ENCODE measurements at regions not wholly inside any gene's neighbourhood (a gene's known extent, or its start where the extent isn't known, plus 50 kb on each side); places are given as distances from the start of the nearest gene placed in this dataset.

DNA sequence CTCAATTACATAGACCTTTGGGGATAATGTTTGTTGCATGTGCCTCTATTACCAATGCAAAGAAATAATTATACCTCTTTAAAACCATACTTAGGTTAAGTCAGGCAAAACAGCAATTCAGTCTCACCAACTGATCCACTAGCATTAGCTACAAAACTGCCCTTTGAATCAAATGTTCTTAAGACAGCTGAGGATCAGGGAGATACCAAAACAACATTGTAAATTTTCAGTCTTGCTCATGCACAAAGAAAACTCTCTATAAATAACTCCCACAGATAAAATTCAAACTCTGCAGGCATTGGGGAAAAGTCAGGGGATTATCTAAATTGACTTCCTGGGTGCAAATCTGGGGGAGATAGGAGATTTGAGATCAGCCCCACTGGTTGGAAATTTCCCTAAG is 100.9 kb upstream of the DPT start:
- no peak for TF ChIP-seq POLR2A (IDR thresholded peaks at IDR 0.05; ENCODE audit: low read length)
- TF ChIP-seq GATA1 (IDR thresholded peaks at IDR 0.05; ENCODE audit: low read depth, low read length): no peak
